ENCODE measurements at regions not wholly inside any gene's neighbourhood (a gene's known extent, or its start where the extent isn't known, plus 50 kb on each side); places are given as distances from the start of the nearest gene placed in this dataset.

GRCh38 chr3:168490981-168491380, 395.3 kb upstream of the GOLIM4 start:
- TF ChIP-seq CTCF (IDR thresholded peaks at IDR 0.05; ENCODE audit: control insufficient read depth, insufficient read depth, low read depth, low read length, missing control alignments), result no peak
- no peak overlapping the region for H3K4me3 ChIP-seq (ENCODE audit: control insufficient read depth, low read depth, low read length)
- no peak for DNase-seq (ENCODE audit: low read depth)

- no peak for TF ChIP-seq CTCF (IDR thresholded peaks at IDR 0.05; ENCODE audit: control insufficient read depth, insufficient read depth, low read depth, low read length, missing control alignments)
- no peak for DNase-seq (ENCODE audit: low read depth)
- no peak overlapping the region for H3K4me3 ChIP-seq (ENCODE audit: control insufficient read depth, low read depth, low read length)
Observed at GRCh38 chr3:168489301-168489700, 393.6 kb upstream of the GOLIM4 start.

DNA sequence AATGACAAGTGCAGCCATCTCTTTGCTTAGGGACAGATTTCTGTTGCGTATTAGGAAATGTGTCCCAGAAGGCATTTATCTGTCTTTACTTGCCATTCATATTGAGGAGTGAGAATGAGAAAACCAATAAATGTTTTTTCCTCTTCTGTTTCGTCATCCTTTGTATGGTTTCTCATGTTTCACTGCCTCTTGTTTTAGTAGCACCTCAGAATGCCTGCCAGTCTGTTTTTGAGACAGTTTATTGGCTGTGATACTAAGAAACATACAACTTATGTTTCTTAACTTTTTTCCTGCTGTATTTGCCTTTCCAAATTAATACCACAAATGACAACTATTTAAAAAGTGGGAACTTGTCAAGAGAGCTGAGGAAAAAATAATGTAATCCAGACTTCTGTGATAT, 390.2 kb upstream of the GOLIM4 start:
- no peak for DNase-seq (ENCODE audit: low read depth)
- no peak for TF ChIP-seq CTCF (IDR thresholded peaks at IDR 0.05; ENCODE audit: control insufficient read depth, insufficient read depth, low read depth, low read length, missing control alignments)
- no peak overlapping the region for H3K4me3 ChIP-seq (ENCODE audit: control insufficient read depth, low read depth, low read length)

- DNase-seq (ENCODE audit: low read depth), result no peak
- no peak overlapping the region for H3K4me3 ChIP-seq (ENCODE audit: control insufficient read depth, low read depth, low read length)
- no peak for TF ChIP-seq CTCF (IDR thresholded peaks at IDR 0.05; ENCODE audit: control insufficient read depth, insufficient read depth, low read depth, low read length, missing control alignments)
Observed at GRCh38 chr3:168476360-168476980, 380.7 kb upstream of the GOLIM4 start.

GRCh38 chr3:168475704-168476103, 380.0 kb upstream of the GOLIM4 start:
- DNase-seq (ENCODE audit: low read depth), result no peak
- TF ChIP-seq CTCF (IDR thresholded peaks at IDR 0.05; ENCODE audit: control insufficient read depth, insufficient read depth, low read depth, low read length, missing control alignments), result no peak
- H3K4me3 ChIP-seq (ENCODE audit: control insufficient read depth, low read depth, low read length), result no peak overlapping the region

DNA sequence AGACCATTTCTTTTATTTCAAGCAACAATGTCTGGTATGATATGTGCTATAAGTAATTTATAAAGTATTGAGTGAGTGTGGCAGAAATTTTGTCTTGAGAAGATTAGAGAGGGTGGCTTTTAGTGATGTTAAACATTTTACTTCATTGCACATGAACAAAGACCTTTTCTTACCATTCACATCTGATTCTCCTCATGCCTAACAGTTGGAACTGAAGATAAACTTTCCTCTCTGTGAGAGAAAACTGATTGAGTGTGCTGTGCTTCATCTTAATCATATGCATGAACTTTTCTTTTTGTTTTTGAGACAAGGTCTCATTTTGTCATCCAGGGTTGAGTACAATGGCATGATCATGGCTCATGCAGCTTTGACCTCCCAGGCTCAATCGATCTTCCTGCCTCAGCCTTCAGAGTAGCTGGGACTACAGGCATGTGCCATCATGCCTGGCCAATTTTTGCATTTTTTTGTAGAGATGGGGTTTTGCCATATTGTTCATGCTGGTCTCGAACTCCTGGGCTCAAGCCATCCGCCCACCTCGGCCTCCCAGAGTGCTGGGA, 377.7 kb upstream of the GOLIM4 start:
- DNase-seq (ENCODE audit: low read depth), result no peak
- no peak overlapping the region for H3K4me3 ChIP-seq (ENCODE audit: control insufficient read depth, low read depth, low read length)
- TF ChIP-seq CTCF (IDR thresholded peaks at IDR 0.05; ENCODE audit: control insufficient read depth, insufficient read depth, low read depth, low read length, missing control alignments), result no peak
